GM03348 (cell line): ENCODE measurements at regions not wholly inside any gene's neighbourhood (a gene's known extent, or its start where the extent isn't known, plus 50 kb on each side); places are given as distances from the start of the nearest gene placed in this dataset.
A peak's percentile ranks its signal among the peaks of the same experiment; 100 is the strongest.

Experiments
- DNase-seq: peaks from one replicate; pipeline ENCODE4 v3.0.0; 2012; ENCODE audit warnings: low spot score

DNA sequence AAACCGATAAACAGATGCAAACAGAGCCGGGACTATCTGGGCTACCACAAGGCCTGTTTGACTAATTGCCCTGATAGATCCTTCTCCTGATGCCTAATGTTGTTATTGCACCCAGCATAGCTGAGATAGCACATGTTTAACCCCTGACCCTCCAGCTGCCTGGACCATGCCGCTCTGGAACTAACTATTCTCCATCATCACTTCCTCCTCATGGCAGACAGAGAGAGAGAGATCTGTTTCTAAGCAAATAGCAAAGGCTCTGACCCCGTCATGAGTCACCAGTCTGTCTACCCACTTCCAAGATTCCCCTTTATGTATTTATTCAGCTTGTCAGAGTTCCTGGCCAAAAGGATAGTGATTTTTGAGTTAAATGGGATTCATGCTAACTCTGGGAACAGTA, 58.2 kb upstream of the FLRT2 start:
- DNase-seq: peak; percentile 76

DNA sequence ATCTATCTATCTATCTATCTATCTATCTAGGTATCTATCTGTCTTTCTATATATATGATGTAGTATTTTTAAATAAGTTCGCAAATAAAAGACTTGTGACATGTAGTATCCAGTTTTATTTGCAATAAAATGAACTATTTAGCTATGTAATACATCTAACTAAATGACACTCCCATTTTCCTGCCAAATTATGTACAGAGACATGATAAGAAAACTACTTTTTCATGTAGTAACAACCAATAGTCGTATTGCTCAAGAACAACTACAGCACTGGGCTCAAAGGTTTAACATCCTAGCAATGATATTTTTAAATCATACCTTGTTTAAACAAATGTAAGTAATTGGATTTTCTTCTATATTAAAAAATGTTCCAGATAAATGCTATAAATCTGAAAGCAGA, 55.5 kb upstream of the FLRT2 start:
- no peak for DNase-seq

DNA sequence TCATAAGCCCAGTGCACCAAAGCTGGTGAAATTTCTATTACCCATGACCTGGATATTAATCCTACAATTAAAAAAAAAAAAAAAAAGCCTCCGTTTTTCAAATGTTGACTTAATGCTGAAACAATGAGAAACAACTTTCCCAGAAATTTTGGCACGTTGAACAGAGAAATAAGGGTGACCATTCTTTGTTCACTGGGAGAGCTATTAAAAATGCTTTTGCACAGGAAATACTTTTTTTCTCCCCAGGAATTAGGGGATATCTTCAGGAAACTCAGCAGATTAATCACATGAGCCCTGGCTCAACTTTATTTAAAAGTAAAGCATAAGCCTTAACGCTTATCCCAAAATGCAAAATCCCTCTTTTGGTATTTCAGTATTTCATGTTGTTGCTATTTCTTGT, 54.8 kb upstream of the FLRT2 start:
- peak; percentile 31 for DNase-seq

DNA sequence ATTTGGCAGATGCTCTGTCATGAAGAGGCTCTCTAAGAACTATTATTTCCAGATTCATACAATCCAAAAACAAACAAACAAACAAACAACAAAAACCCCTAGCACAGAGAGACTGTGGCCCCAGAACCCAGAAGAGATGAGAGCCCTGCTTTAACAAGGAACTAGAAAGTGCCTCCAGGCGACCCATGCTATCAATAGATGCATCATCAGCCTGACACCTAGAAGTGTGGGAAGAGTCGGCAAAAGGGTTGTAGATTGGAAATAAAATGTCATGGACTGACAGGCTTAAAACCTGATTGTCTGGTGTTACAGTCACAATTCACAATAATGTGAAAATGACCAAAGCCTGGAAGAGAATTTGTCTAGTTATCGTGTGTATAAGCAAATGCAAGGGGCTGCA, 50.6 kb upstream of the FLRT2 start:
- DNase-seq: no peak

DNA sequence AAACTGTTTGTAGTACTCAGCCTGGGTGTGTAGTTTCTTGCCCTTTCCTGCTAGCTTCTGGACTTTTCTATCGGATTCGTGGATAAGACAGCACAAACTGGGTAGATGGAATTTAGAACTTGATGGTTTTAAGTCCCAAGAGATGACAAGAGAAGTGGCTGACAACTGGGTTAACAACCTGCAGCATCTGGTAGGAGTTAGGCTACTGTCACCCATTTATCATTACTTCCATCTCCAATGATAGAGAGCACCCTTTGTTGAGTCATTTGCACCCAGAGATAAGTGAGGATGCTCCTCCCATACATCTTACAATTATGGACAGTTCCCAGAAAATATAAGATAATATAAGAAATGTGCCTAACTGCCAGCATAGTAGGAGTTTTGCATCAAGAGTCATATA, 50.2 kb upstream of the FLRT2 start:
- DNase-seq: no peak
